AG04450 (cell line): ENCODE measurements at regions not wholly inside any gene's neighbourhood (a gene's known extent, or its start where the extent isn't known, plus 50 kb on each side); places are given as distances from the start of the nearest gene placed in this dataset.

Experiments
- CTCF ChIA-PET: fragments of 300-600, 350-600 bp; formaldehyde crosslinking; extraction: SDS; loops from one replicate; lab custom pipeline; 2022; ENCODE audit warnings: antibody characterized with exemption, inconsistent platforms; lab: Charles Lee
- POLR2A ChIA-PET: fragments of 350-600 bp; formaldehyde crosslinking; extraction: SDS; loops from one replicate; lab custom pipeline; 2021; ENCODE audit warnings: antibody characterized with exemption, inconsistent platforms; lab: Yijun Ruan, JAX
- DNase-seq: peaks from one replicate; pipeline ENCODE4 v3.0.0-alpha.2; 2011; ENCODE audit warnings: low read depth, low spot score
- H3K27ac ChIP-seq: one replicate; pipeline ENCODE4 v1.5.1; 2012; ENCODE audit warnings: low read depth, low read length, control low read depth
- H3K27me3 ChIP-seq: one replicate; pipeline ENCODE4 v1.6.0; 2012; ENCODE audit warnings: low read length; ENCODE audit not compliant: control insufficient read depth, insufficient read depth
- H3K4me3 ChIP-seq: 2 replicates; pipeline ENCODE4 v1.5.1; 2011; ENCODE audit warnings: mild to moderate bottlenecking, low read depth, low read length, control low read depth
- H3K9me3 ChIP-seq: 2 replicates; pipeline ENCODE4 v1.5.1; 2012; ENCODE audit warnings: low read length; ENCODE audit not compliant: control insufficient read depth, insufficient read depth
- CTCF ChIP-seq: IDR thresholded peaks from 2 replicates; pipeline ENCODE4 v1.5.1; 2011; ENCODE audit warnings: low read depth, low read length, control low read depth, inconsistent platforms

- CTCF ChIA-PET, result no interaction called here
- POLR2A ChIA-PET, result no interaction called here
- H3K27ac ChIP-seq, result no peak overlapping the region
- no peak for TF ChIP-seq CTCF
- peaks cover 5% of the 10 kb centered on the region for H3K27me3 ChIP-seq
- H3K4me3 ChIP-seq, result no peak overlapping the region
- H3K9me3 ChIP-seq, result no peaks in the 10 kb centered on the region
- DNase-seq, result no peak
These were observed 243.8 kb upstream of the FOXQ1 start for GRCh38 chr6:1068068-1068467.

- POLR2A ChIA-PET, result no interaction called here
- CTCF ChIA-PET, result no interaction called here
- peaks cover 5% of the 10 kb centered on the region for H3K27me3 ChIP-seq
These were observed 244.6 kb upstream of the FOXQ1 start for GRCh38 chr6:1067346-1067745.

GRCh38 chr6:1066449-1067090 is 245.3 kb upstream of the FOXQ1 start:
- no peak for DNase-seq
- Histone ChIP-seq H3K27ac (no peak overlapping the region), H3K9me3 (no peaks in the 10 kb centered on the region), H3K4me3 (no peak overlapping the region), H3K27me3 (peaks cover 5% of the 10 kb centered on the region)
- POLR2A ChIA-PET, result no interaction called here
- TF ChIP-seq CTCF, result no peak
- CTCF ChIA-PET, result no interaction called here

More at GRCh38 chr6:1067346-1067745, 244.6 kb upstream of the FOXQ1 start:
- no peak for TF ChIP-seq CTCF
- Histone ChIP-seq H3K9me3 (no peaks in the 10 kb centered on the region), H3K4me3 (no peak overlapping the region), H3K27ac (no peak overlapping the region)
- no peak for DNase-seq

- Histone ChIP-seq H3K9me3 (no peaks in the 10 kb centered on the region), H3K27ac (no peak overlapping the region), H3K27me3 (peaks cover 5% of the 10 kb centered on the region), H3K4me3 (no peak overlapping the region)
- DNase-seq, result no peak
- ChIA-PET POLR2A (no interaction called here), CTCF (no interaction called here)
- no peak for TF ChIP-seq CTCF
These were observed 245.9 kb upstream of the FOXQ1 start for GRCh38 chr6:1065986-1066385.

- DNase-seq, result no peak
- Histone ChIP-seq H3K9me3 (no peaks in the 10 kb centered on the region), H3K4me3 (no peak overlapping the region), H3K27ac (no peak overlapping the region), H3K27me3 (peaks cover 5% of the 10 kb centered on the region)
- POLR2A ChIA-PET, result no interaction called here
- no peak for TF ChIP-seq CTCF
- CTCF ChIA-PET, result no interaction called here
These were observed 248.1 kb upstream of the FOXQ1 start for GRCh38 chr6:1063671-1064355.
